ENCODE measurements at regions not wholly inside any gene's neighbourhood (a gene's known extent, or its start where the extent isn't known, plus 50 kb on each side); places are given as distances from the start of the nearest gene placed in this dataset.

GRCh38 chr14:86521843-86522242 lies 991.9 kb downstream of the FLRT2 start:
- no peak for TF ChIP-seq CTCF (IDR thresholded peaks at IDR 0.05)

- TF ChIP-seq CTCF (IDR thresholded peaks at IDR 0.05), result no peak
These were observed 991.2 kb downstream of the FLRT2 start for GRCh38 chr14:86521031-86521730.

GRCh38 chr14:86518298-86518697 lies 988.4 kb downstream of the FLRT2 start:
- TF ChIP-seq CTCF (IDR thresholded peaks at IDR 0.05), result no peak

- no peak for TF ChIP-seq CTCF (IDR thresholded peaks at IDR 0.05)
These were observed 985.3 kb downstream of the FLRT2 start for GRCh38 chr14:86515195-86515594.

GRCh38 chr14:86513564-86513963 lies 983.6 kb downstream of the FLRT2 start:
- no peak for TF ChIP-seq CTCF (IDR thresholded peaks at IDR 0.05)

GRCh38 chr14:86513056-86513455 lies 983.1 kb downstream of the FLRT2 start:
- TF ChIP-seq CTCF (IDR thresholded peaks at IDR 0.05), result no peak

GRCh38 chr14:86510491-86510890 lies 980.5 kb downstream of the FLRT2 start:
- no peak for TF ChIP-seq CTCF (IDR thresholded peaks at IDR 0.05)

GRCh38 chr14:86505808-86506207 lies 975.9 kb downstream of the FLRT2 start:
- TF ChIP-seq CTCF (IDR thresholded peaks at IDR 0.05), result no peak

Data from LNCAP (cell line).